Ishikawa (cell line): ENCODE measurements at regions not wholly inside any gene's neighbourhood (a gene's known extent, or its start where the extent isn't known, plus 50 kb on each side); places are given as distances from the start of the nearest gene placed in this dataset.

ENCODE experiments used
- CEBPB ChIP-seq: IDR thresholded peaks from 2 replicates; pipeline ENCODE4 v1.6.1; 2012
- CREB1 ChIP-seq: IDR thresholded peaks from 2 replicates; pipeline ENCODE4 v1.6.1; 2012; ENCODE audit warnings: low read depth
- EP300 ChIP-seq: IDR thresholded peaks from 2 replicates; pipeline ENCODE4 v1.6.1; 2012; ENCODE audit warnings: borderline replicate concordance
- FOXM1 ChIP-seq: IDR thresholded peaks from 2 replicates; pipeline ENCODE4 v1.6.1; 2012; ENCODE audit warnings: low read depth, borderline replicate concordance
- TAF1 ChIP-seq: IDR thresholded peaks from 2 replicates; pipeline ENCODE4 v1.6.1; 2012; ENCODE audit warnings: low read depth, mild to moderate bottlenecking
- YY1 ChIP-seq: IDR thresholded peaks from 2 replicates; pipeline ENCODE4 v1.6.1; 2012; ENCODE audit warnings: low read depth
- TF ChIP-seq, protein P1 (sequence below): IDR thresholded peaks from 2 replicates; pipeline ENCODE4 v1.6.1; 2012; ENCODE audit warnings: low read depth, mild to moderate bottlenecking
- TF ChIP-seq, protein P2 (sequence below): IDR thresholded peaks from 2 replicates; pipeline ENCODE4 v1.6.1; 2012

- TF ChIP-seq EP300 (no peak), TAF1 (no peak), YY1 (no peak), CEBPB (no peak), FOXM1 (no peak), CREB1 (no peak)
- TF ChIP-seq, protein P1, sequence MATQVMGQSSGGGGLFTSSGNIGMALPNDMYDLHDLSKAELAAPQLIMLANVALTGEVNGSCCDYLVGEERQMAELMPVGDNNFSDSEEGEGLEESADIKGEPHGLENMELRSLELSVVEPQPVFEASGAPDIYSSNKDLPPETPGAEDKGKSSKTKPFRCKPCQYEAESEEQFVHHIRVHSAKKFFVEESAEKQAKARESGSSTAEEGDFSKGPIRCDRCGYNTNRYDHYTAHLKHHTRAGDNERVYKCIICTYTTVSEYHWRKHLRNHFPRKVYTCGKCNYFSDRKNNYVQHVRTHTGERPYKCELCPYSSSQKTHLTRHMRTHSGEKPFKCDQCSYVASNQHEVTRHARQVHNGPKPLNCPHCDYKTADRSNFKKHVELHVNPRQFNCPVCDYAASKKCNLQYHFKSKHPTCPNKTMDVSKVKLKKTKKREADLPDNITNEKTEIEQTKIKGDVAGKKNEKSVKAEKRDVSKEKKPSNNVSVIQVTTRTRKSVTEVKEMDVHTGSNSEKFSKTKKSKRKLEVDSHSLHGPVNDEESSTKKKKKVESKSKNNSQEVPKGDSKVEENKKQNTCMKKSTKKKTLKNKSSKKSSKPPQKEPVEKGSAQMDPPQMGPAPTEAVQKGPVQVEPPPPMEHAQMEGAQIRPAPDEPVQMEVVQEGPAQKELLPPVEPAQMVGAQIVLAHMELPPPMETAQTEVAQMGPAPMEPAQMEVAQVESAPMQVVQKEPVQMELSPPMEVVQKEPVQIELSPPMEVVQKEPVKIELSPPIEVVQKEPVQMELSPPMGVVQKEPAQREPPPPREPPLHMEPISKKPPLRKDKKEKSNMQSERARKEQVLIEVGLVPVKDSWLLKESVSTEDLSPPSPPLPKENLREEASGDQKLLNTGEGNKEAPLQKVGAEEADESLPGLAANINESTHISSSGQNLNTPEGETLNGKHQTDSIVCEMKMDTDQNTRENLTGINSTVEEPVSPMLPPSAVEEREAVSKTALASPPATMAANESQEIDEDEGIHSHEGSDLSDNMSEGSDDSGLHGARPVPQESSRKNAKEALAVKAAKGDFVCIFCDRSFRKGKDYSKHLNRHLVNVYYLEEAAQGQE = no peak
- TF ChIP-seq, protein P2, sequence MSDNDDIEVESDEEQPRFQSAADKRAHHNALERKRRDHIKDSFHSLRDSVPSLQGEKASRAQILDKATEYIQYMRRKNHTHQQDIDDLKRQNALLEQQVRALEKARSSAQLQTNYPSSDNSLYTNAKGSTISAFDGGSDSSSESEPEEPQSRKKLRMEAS = no peak
Observed at GRCh38 chr3:84304214-84304613, 654.6 kb upstream of the CADM2 start.
